Midbrain (tissue), 1 donor: ENCODE measurements at regions not wholly inside any gene's neighbourhood (a gene's known extent, or its start where the extent isn't known, plus 50 kb on each side); places are given as distances from the start of the nearest gene placed in this dataset.
"Not testable (repeated sequence)": the region's sequence is repeated elsewhere in the genome, so short reads cannot be mapped to it uniquely, and the experiment has no call there.

Source experiments
- DNase-seq: peaks from one replicate; lab custom pipeline; 2025; lab: John Stamatoyannopoulos, UW

- DNase-seq, result not testable (repeated sequence)
Measured at GRCh38 chr1:30458730-30459485, 264.5 kb downstream of the MATN1 start.

DNA sequence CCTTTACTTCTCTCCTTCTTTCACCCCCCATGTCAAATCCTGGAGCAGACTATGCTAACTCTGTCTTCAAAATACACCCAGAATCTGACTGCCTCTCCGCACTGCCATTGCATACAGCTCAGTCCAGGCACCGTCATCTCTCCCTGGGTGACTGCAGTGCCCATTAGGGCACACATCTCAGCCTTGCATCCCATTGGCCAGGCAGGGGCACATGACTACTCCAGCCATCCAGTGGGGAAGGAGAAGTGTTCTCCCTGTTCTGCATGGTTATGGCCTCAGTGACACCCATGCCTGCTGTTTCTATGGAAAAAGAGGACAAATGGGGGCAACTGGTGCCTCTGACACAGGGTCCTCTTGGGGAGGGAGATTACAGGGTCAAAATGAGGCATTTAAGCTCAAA is 270.5 kb downstream of the MATN1 start:
- no peak for DNase-seq

DNA sequence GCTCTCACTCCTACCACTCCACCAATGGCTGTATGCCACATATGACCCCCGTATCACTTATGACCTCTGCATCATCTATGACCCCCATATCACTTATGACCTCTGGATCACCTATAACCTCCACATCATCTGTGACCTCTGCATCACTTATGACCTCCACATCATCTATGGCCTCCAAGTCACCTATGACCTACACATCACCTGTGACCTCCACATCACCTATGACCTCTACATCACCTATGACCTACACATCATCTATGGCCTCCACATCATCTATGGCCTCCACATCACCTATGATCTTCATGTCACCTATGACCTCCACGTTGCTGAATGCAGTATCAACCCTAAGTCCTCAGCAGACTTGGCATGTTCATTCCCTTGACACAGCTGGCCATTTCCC is 271.2 kb downstream of the MATN1 start:
- no peak for DNase-seq

DNA sequence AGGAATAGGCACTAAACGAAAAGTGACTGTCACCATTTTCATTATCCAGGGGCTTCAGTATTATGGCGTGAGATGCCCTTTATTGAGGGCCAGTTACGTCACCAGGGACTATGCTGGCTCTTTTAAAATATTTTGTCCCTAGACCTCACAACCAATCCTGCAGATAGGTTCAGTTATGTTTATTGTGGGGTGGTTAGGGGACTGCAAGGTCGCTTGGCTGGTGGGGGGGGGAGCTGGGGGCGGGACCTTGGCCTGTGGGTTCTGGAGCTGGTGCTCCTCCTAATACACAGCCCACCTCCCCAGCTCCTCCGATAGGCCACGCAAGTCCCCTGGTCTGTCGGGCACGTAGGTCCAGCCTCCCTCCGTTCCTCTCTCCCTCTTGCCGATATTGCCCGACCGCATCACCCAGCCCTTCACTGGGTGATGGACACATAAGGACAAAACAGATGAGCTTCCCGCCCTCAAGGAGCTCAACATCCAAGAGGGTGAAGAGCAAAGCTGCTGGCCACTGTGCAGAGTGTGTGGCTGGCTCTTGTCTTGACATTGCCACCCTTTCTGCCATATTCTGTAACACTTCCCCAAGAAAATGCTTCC is 271.8 kb downstream of the MATN1 start:
- no peak for DNase-seq

DNA sequence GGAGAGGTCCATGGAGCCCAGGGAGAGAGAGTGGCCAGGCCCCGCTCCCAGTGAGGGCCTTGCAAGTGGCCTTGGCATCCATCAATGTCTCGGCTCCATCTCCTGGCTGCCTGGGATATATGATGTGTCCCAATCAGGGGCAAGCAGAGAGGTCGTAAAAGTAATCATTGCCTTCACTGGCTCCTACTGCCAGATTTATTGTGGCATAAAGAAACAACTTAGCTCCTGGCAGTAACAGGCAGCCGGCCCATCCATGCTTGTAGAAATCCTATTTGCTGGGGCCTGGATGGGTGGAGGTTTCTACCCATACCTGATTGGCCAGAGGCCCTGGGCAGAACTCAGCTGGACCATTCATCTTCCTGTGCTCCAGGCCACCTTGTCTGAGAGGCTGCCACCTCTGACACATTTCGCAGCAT is 272.6 kb downstream of the MATN1 start:
- no peak for DNase-seq

GRCh38 chr1:30450148-30450817 is 273.1 kb downstream of the MATN1 start:
- DNase-seq, result no peak

- no peak for DNase-seq
Measured at GRCh38 chr1:30449428-30450147, 273.8 kb downstream of the MATN1 start.

DNA sequence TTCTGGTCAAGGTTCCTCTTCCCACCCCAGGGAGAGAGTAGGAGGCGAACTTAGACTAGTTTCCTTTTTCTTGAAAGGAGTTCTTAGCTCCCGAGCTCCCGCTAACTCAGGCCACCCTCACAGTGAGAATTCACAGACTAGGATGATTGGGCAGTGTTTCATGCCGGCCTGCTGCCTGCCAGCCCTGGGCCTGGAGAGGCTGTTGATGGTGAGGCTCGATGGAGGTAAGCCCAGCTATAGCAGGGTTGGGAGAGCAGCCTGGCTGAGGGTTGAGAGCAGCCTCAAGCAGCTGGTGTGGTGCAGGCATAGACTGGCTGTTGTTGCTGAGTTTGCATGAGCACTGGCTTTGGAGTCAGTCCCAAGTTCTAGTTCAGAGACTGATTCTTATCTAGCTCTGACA is 274.4 kb downstream of the MATN1 start:
- no peak for DNase-seq

GRCh38 chr1:30447701-30448100 is 275.7 kb downstream of the MATN1 start:
- no peak for DNase-seq

DNA sequence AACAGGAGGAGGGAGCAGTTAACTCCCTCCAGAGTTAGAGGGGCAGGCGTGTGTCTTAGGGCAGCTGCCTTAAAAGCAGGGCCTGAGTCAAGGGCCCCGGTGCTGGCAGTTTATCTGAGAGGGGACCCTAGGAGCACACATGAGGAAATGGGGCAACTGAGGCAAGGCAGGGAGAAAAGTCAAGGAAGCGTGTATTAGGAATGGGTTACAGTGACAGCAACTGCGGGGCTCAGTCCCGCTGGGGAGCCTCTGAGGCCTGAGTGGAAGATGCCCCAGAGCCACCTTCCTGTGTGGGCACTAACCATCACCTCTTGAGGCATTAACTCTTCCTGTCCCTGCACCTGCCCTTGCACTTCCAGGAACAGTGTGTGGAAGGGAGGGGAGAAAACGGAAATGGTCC is 276.3 kb downstream of the MATN1 start:
- no peak for DNase-seq

- no peak for DNase-seq
Measured at GRCh38 chr1:30446508-30446907, 276.9 kb downstream of the MATN1 start.

GRCh38 chr1:30446095-30446494 is 277.3 kb downstream of the MATN1 start:
- no peak for DNase-seq

DNA sequence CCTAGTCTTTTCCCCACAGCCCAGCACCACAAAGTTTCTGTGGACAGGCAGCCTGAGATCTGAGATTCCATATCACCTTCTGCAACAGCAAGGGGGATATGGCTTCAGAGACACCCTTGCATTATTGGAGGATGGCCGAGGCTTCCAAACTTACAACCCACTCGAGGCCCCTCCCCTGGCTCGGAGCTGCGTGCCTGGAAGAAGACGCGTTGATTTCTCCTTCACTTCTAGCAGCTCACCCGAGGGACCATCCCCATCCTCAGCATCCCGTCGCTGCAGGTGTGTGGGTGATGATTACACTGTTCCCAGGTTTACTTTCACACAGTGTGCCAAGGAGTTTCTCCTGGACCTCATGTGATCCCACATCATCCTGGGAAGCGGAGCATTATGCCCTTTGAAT is 277.9 kb downstream of the MATN1 start:
- DNase-seq, result no peak

- DNase-seq, result no peak
Measured at GRCh38 chr1:30444850-30445249, 278.5 kb downstream of the MATN1 start.

GRCh38 chr1:30444401-30444800 is 279.0 kb downstream of the MATN1 start:
- no peak for DNase-seq

DNA sequence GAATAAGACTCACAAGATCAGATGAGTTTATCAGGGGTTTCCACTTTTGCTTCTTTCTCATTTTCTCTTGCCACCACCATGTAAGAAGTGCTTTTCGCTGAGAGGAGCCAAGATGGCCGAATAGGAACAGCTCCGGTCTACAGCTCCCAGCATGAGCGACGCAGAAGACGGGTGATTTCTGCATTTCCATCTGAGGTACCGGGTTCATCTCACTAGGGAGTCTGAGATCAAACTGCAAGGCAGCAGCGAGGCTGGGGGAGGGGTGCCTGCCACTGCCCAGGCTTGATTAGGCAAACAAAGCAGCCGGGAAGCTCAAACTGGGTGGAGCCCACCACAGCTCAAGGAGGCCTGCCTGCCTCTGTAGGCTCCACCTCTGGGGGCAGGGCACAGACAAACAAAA is 285.1 kb downstream of the MATN1 start:
- not testable (repeated sequence) for DNase-seq

- DNase-seq, result no peak
Measured at GRCh38 chr1:30437059-30437576, 286.3 kb downstream of the MATN1 start.

- DNase-seq, result no peak
Measured at GRCh38 chr1:30427545-30427944, 295.8 kb downstream of the MATN1 start.

- DNase-seq, result no peak
Measured at GRCh38 chr1:30425046-30425445, 298.3 kb downstream of the MATN1 start.

DNA sequence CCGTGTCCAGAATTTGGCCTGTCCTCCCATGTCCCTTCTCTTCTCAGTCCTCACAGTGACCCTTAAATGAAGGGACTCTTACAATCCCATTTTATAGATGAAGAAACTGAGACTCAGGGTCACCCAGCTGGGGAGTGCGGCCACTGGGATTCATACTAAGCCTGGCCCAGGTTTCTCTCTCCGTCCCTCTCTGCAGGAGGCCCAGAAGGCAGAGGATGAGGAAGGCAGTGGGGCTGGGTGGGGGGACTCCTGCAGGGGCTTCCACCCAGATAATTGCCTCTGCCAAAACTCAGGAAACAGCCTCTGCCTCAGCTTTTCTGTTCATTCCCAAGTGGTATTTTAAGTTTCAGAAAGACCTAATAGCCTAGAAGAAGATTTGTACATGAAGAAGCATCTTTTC is 299.8 kb downstream of the MATN1 start:
- DNase-seq, result no peak

- no peak for DNase-seq
Measured at GRCh38 chr1:30422251-30422650, 301.1 kb downstream of the MATN1 start.

GRCh38 chr1:30420519-30421050 is 302.8 kb downstream of the MATN1 start:
- no peak for DNase-seq
